HG02678 (cell line): ENCODE measurements at regions not wholly inside any gene's neighbourhood (a gene's known extent, or its start where the extent isn't known, plus 50 kb on each side); places are given as distances from the start of the nearest gene placed in this dataset.
"Not testable (repeated sequence)": the region's sequence is repeated elsewhere in the genome, so short reads cannot be mapped to it uniquely, and the experiment has no call there.

ENCODE experiments used
- ATAC-seq: cut with Tn5 transposase; IDR thresholded peaks from one replicate; pipeline ENCODE4 v1.9.1; 2021; ENCODE audit warnings: mild to moderate bottlenecking, moderate library complexity; ENCODE audit not compliant: unreplicated experiment

GRCh38 chr7:20839196-20839735 lies 52.6 kb upstream of the SP8 start:
- no peak for ATAC-seq

DNA sequence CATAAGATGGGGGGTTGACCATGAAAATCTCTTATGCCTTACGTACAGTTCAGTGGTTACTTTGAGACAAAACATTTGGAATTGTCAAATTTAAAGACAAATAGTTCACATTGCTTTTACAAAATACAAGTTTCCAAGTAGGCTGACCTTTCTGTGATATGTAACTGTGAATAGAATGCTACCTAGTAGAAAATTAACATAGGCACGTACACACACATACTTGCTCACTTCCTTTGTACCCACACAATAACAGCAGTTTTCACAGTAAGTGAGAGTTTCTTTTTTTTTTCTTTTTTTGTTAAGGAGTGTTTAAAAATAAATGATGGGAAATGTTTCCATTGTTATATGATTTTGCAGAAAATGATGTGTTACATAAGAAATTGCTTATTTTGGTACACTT lies 53.3 kb upstream of the SP8 start:
- ATAC-seq, result no peak

- no peak for ATAC-seq
Observed at GRCh38 chr7:20846791-20847190, 60.1 kb upstream of the SP8 start.

- ATAC-seq, result no peak
Observed at GRCh38 chr7:20858951-20859350, 72.3 kb upstream of the SP8 start.

DNA sequence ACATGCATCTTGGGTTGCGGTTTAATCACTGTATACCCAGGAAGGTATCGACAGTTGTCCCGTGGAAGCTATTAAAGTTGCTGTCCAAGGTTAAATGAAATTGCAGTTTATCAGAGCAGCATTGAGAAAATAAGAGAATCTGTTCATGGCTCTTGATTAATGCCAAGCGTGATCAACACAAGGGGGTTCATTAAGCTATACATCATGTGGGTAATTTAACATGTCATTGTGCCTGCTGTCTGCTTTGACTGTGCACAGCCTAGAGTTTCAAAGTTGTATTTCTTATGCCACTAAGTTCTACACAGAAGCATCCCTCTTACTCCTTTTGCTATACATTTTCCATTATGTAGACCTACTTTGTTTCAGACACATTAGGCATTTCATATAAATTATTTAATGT lies 74.8 kb upstream of the SP8 start:
- no peak for ATAC-seq

DNA sequence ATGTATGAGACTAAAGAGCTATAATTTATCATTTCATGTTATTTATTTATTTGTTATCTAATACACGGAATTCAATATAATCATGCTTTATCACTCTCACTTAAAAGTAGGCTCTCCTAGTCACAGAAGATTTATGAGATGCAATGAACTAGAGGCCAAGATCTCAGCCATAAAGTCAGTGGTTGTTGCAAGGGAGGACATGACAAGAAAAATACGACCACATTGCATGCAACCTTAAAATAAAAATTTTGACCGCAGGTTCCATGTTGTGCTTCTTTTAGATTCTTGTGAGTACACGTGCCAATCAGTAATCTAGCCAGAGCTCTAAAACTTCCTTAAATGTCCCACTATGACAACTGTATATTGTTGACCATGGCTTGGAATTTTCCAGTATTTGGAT lies 75.9 kb upstream of the SP8 start:
- no peak for ATAC-seq

DNA sequence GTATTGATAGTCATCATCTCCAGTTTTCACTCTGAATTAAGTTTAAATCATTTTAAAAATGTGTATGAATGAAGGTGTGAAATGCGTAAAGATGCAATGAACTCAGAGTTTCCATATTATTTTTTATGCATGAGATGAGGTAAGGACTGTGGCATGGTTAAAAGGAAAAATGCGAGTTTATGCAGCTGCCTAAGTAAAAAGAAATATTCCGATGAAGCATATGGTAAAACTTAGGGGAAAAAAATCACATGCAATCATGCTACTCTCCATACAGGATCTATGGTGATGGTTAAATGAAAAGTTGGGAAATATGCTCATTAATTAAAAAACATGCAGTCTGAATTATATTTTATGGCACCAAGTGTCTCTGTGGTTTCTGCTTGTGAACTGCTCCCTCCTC lies 77.5 kb upstream of the SP8 start:
- no peak for ATAC-seq

DNA sequence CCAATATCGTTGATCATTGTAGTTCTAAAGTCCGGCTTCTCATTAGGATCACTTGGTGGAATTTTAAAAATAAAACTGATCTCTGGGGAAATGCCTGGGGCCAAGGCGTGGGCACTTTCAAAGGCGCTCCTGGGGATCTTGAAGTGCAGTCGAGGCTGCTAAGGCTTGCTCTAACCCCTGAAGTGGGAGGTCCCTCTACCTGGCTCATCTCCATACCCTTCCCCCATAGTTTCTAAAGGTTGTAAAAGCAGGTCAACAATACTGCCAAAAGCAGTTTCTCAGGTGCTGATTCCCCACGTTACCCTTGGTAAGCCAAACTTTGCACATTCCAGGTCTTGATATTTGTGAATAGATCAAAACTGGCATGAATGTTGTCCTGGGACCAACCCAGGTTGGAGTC lies 79.0 kb upstream of the SP8 start:
- no peak for ATAC-seq

DNA sequence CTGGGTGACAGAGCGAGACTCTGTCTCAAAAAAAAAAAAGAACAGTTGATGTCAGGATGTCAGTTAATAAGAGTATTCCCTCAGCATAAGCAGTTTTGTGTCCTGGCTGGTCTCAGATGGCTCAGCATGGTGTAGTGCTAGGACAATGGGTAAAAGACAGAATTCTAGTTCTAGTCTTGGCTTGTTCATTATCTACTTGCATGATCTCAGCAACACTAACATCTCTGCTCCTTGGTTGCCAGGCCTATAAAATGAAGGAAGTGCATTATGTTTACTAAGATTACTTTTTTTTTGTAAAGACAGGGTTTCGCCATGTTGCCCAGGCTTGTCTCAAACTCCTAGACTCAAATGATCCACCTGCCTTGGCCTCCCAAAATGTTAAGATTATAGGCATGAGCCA lies 84.3 kb upstream of the SP8 start:
- no peak for ATAC-seq

GRCh38 chr7:20892776-20893175 lies 106.1 kb upstream of the SP8 start:
- ATAC-seq, result no peak

GRCh38 chr7:20894806-20895205 lies 108.1 kb upstream of the SP8 start:
- no peak for ATAC-seq

- ATAC-seq, result no peak
Observed at GRCh38 chr7:20895563-20895962, 108.9 kb upstream of the SP8 start.

DNA sequence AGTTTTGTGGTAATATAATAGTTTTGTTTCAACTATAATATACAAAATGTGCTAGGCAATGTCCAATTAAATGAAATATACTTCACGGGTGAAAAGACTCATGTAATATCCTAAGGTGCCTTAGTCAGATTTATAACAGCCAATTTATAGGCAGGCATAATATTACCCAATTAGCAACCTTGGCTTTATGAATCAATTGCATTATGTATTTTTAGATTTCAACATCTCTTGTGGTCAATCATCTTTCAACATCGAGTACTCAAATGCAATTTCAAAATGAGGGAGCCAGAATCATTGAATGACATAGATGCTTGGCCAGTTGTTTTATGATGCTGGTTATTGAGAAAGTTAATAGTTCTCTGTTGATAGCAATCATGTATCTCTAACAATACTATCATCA lies 110.3 kb upstream of the SP8 start:
- no peak for ATAC-seq

DNA sequence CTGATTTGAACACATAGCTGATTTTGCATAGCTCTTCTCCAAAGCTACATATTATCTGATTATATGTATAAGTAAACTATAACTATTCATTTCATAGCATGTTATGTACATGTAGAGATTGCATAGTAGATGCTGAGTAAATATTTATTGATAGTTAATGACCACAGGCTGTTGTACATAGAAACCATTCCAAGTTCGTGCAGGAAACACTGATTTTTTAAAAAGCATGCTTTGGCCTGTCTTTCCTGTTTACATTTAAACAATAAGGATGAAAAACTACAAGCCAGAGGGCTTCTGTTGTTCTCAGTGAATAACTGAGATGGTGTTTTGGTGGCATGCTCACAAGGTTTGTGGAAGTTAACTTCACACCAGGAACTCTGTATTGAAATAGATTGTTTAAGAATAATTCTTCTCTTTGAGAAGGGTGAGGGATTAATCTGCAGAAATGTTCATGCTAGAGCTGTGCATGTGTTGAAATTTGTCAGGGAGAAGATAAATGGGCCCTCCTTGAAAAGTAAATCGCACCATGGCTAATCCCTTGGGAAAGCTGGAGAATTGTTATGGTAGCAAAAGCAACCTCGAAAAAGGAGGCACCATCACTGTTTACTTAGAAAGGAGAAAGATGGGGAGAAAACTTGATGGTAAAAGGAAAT lies 120.2 kb upstream of the SP8 start:
- ATAC-seq, result no peak

- ATAC-seq, result no peak
Observed at GRCh38 chr7:20911081-20911480, 124.4 kb upstream of the SP8 start.

DNA sequence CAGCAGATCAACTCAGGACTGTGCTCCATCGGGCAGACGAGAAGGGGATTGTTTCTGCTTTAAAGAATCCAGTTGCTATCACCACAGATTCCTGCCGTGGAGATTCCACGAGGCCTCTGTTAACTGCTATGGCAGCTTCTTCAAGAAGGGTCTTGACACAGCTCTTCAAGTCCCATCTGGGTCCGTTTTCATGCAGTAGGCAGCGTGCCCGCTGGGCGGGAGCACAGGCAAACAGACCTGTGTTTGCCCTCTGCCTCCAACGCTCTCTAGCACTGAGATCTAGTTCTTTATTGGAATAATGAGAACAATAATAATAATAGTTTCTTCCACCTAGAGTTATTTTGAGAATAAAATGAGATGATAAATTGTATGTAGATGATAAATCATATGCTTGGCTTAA lies 127.2 kb upstream of the SP8 start:
- ATAC-seq, result no peak

DNA sequence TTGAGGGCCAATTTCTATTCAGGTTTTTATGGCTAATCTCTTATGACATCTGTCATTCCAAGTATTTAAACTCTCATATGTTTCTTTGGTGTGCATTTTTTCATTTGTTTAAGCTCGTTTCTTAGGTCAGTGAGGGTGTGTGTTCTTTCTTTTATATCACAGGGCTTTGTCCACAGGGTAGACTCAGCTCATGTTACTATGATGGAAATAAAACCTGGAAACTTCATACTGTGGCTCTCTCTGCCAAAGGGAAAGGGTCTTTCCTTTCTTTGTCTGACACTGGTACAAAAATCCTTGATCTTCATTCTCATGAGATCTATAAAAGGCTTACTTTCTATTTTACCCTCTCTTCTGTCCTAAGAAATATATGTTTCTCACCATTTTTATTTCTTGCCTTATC lies 129.6 kb upstream of the SP8 start:
- ATAC-seq, result no peak

DNA sequence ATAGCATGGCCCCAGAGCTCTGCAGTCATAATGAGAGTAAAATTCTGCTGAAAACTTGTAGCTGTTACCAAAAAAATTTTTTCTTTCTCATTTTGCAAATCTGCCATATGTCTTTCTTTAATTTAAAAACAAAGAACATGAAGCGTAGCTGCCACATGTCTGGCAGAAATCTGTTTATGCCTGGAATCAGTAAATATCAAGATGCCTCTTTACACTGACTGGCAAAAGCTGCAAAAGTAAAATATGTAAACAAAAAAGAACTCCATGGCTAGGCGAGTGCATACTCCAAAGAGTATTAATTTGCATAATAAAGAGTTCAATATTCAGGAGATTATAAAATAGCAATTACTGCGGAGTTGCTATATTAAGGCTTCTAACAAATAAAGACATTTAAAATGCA lies 130.9 kb upstream of the SP8 start:
- ATAC-seq, result no peak

- no peak for ATAC-seq
Observed at GRCh38 chr7:20918156-20918555, 131.5 kb upstream of the SP8 start.

DNA sequence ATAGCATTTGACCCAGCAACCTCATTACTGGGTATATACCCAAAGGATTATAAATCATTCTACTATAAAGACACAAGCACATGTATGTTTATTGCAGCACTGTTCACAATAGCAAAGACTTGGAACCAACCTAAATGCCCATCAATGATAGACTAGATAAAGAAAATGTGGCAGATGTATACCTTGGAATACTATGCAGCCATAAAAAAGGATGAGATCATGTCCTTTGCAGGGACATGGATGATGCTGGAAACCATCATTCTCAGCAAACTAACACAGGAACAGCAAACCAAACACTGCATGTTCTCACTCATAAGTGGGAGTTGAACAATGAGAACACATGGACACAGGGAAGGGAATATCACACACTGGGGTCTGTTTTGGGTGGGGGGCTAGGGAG lies 140.5 kb upstream of the SP8 start:
- not testable (repeated sequence) for ATAC-seq

- ATAC-seq, result no peak
Observed at GRCh38 chr7:20927976-20928375, 141.3 kb upstream of the SP8 start.

- ATAC-seq, result no peak
Observed at GRCh38 chr7:20929199-20929598, 142.5 kb upstream of the SP8 start.

GRCh38 chr7:20931739-20932138 lies 145.1 kb upstream of the SP8 start:
- ATAC-seq, result no peak
